ENCODE measurements at regions not wholly inside any gene's neighbourhood (a gene's known extent, or its start where the extent isn't known, plus 50 kb on each side); places are given as distances from the start of the nearest gene placed in this dataset.

- Histone ChIP-seq H3K36me3 (ENCODE audit: insufficient read depth) (no peaks in the 10 kb centered on the region), H2AFZ (peak overlapping the region; percentile 40), H3K4me2 (no peak overlapping the region), H3K79me2 (replicated peaks; ENCODE audit: insufficient read depth) (no peaks in the 10 kb centered on the region), H3K4me1 (ENCODE audit: insufficient read depth) (no peaks in the 10 kb centered on the region; the same call in 1 of the 2 replicates), H3K27me3 (ENCODE audit: insufficient read depth) (no peaks in the 10 kb centered on the region), H3K4me3 (no peak overlapping the region), H3K9me2 (ENCODE audit: insufficient read depth) (0 out of 2 replicates have a peak, but pooled peaks cover 4% of the 10 kb centered on the region), H3F3A (replicated peaks; ENCODE audit: low read depth) (no peaks in the 10 kb centered on the region), H4K20me1 (replicated peaks; ENCODE audit: insufficient read depth) (no peaks in the 10 kb centered on the region), H3K27ac (ENCODE audit: low read depth) (no peak overlapping the region)
- ATAC-seq (peak; percentile 51; the same call in 2 of the 3 replicates), DNase-seq (ENCODE audit: low spot score) (no peak)
- Mint-ChIP-seq H3K36me3 (ENCODE audit: low read depth) (no peaks in the 10 kb centered on the region), H3K4me1 (peaks cover 10% of the 10 kb centered on the region), H3K9me3 (no peaks in the 10 kb centered on the region), H3K27me3 (ENCODE audit: insufficient read depth, low read depth, poor library complexity) (no peaks in the 10 kb centered on the region), H3K27ac (no peak overlapping the region), H3K4me3 (no peak overlapping the region)
- TF ChIP-seq NANOG (IDR thresholded peaks at IDR 0.05; ENCODE audit: borderline replicate concordance): no peak
Observed at GRCh38 chr13:59368693-59369092, 795.0 kb downstream of the DIAPH3 start.

- H3K4me3 ChIP-seq: no peak overlapping the region
- Mint-ChIP-seq H3K27me3 (ENCODE audit: insufficient read depth, low read depth, poor library complexity) (no peaks in the 10 kb centered on the region), H3K4me3 (no peak overlapping the region), H3K9me3 (no peaks in the 10 kb centered on the region), H3K4me1 (peaks cover 4% of the 10 kb centered on the region), H3K27ac (no peak overlapping the region), H3K36me3 (ENCODE audit: low read depth) (no peaks in the 10 kb centered on the region)
- H3K27me3 ChIP-seq (ENCODE audit: insufficient read depth): no peaks in the 10 kb centered on the region
- no peaks in the 10 kb centered on the region for H4K20me1 ChIP-seq (replicated peaks; ENCODE audit: insufficient read depth)
- no peak overlapping the region for H3K27ac ChIP-seq (ENCODE audit: low read depth)
- no peaks in the 10 kb centered on the region for H3K79me2 ChIP-seq (replicated peaks; ENCODE audit: insufficient read depth)
- no peak overlapping the region for H3K4me2 ChIP-seq
- no peaks in the 10 kb centered on the region for H3F3A ChIP-seq (replicated peaks; ENCODE audit: low read depth)
- no peaks in the 10 kb centered on the region; the same call in none of the 2 replicates for H3K4me1 ChIP-seq (ENCODE audit: insufficient read depth)
- no peaks in the 10 kb centered on the region for H3K36me3 ChIP-seq (ENCODE audit: insufficient read depth)
- no peak for DNase-seq (ENCODE audit: low spot score)
- no peak for ATAC-seq
- H3K9me2 ChIP-seq (ENCODE audit: insufficient read depth): 0 out of 2 replicates have a peak, but pooled peaks cover 6% of the 10 kb centered on the region
- no peak overlapping the region for H2AFZ ChIP-seq
- TF ChIP-seq POLR2AphosphoS5 (IDR thresholded peaks at IDR 0.05; ENCODE audit: low read depth) (no peak), ZNF331 (CRISPR knock-in tag; IDR thresholded peaks at IDR 0.05; ENCODE audit: low read depth) (no peak), EZH2 (IDR thresholded peaks at IDR 0.05; ENCODE audit: low read depth, unreplicated experiment) (no peak), ZNF114 (CRISPR knock-in tag; IDR thresholded peaks at IDR 0.05) (no peak), CTCF (conservative IDR thresholded peaks at IDR 0.05; ENCODE audit: low read depth in 2 of 2) (no peak), ETS1 (IDR thresholded peaks at IDR 0.05) (no peak), REST (IDR thresholded peaks at IDR 0.05; ENCODE audit: unreplicated experiment) (no peak), STAT1 (IDR thresholded peaks at IDR 0.05; ENCODE audit: unreplicated experiment) (no peak), JUNB (IDR thresholded peaks at IDR 0.05; ENCODE audit: unreplicated experiment) (no peak)
Observed at GRCh38 chr13:59371229-59371628, 792.5 kb downstream of the DIAPH3 start.

Data from GM23338 (cell line).